NB4 (cell line): ENCODE measurements at regions not wholly inside any gene's neighbourhood (a gene's known extent, or its start where the extent isn't known, plus 50 kb on each side); places are given as distances from the start of the nearest gene placed in this dataset.

Experiments used
- POLR2A ChIP-seq: IDR thresholded peaks from 2 replicates; pipeline ENCODE4 v1.6.1; 2011; ENCODE audit warnings: mild to moderate bottlenecking; ENCODE audit not compliant: insufficient read length; ENCODE audit errors: extremely low read depth
- TF ChIP-seq, protein P1 (sequence below): IDR thresholded peaks from one replicate; pipeline ENCODE4 v1.5.1; 2012; ENCODE audit warnings: low read depth, low read length
- TF ChIP-seq, protein P2 (sequence below): IDR thresholded peaks from 2 replicates; pipeline ENCODE4 v1.6.1; 2011; ENCODE audit warnings: low read depth, low read length

DNA sequence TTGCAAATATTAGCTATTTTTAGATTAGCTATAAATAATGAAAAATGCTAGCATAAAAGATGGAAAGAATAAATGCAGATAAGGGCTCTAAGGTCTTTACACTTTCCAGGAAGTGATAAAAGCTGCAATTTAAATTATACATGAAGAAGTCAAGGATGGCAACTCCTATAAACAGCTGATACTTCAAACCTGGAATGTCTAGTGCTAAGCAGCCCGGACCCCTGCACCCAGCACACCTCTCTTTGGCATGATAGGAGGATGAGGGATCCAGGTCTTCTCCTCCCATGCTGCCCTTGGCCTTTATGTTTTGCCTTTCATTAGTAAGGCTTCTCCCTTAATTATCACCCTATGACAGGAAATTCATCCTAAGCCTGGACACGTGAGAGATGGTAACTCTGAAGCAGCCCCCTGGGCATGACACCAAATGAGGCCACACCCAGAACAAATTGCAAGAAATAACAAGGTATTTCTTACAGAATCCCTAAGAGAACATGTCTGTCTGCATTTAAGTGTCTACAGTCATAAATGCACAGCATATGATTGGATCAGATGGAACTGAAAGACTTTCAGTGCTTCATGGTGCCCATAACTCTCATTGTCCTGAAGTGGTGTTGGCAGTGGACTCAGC is 158.3 kb upstream of the PRSS1 start:
- TF ChIP-seq POLR2A: no peak
- TF ChIP-seq, protein P1, sequence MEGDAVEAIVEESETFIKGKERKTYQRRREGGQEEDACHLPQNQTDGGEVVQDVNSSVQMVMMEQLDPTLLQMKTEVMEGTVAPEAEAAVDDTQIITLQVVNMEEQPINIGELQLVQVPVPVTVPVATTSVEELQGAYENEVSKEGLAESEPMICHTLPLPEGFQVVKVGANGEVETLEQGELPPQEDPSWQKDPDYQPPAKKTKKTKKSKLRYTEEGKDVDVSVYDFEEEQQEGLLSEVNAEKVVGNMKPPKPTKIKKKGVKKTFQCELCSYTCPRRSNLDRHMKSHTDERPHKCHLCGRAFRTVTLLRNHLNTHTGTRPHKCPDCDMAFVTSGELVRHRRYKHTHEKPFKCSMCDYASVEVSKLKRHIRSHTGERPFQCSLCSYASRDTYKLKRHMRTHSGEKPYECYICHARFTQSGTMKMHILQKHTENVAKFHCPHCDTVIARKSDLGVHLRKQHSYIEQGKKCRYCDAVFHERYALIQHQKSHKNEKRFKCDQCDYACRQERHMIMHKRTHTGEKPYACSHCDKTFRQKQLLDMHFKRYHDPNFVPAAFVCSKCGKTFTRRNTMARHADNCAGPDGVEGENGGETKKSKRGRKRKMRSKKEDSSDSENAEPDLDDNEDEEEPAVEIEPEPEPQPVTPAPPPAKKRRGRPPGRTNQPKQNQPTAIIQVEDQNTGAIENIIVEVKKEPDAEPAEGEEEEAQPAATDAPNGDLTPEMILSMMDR: no peak
- TF ChIP-seq, protein P2, sequence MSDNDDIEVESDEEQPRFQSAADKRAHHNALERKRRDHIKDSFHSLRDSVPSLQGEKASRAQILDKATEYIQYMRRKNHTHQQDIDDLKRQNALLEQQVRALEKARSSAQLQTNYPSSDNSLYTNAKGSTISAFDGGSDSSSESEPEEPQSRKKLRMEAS: no peak
